ENCODE measurements at regions not wholly inside any gene's neighbourhood (a gene's known extent, or its start where the extent isn't known, plus 50 kb on each side); places are given as distances from the start of the nearest gene placed in this dataset.

- TF ChIP-seq ELK1 (IDR thresholded peaks at IDR 0.05; ENCODE audit: low read depth, low read length) (no peak), STAT1 (conservative IDR thresholded peaks at IDR 0.05) (no peak), GATAD2B (conservative IDR thresholded peaks at IDR 0.05; ENCODE audit: low read depth) (no peak), RFX5 (IDR thresholded peaks at IDR 0.05; ENCODE audit: low read depth, low read length) (no peak), SIX5 (IDR thresholded peaks at IDR 0.05; ENCODE audit: low read depth, low read length, severe bottlenecking) (no peak), SUZ12 (IDR thresholded peaks at IDR 0.05; ENCODE audit: unreplicated experiment) (no peak), TAF1 (IDR thresholded peaks at IDR 0.05; ENCODE audit: borderline replicate concordance, low read depth, low read length) (no peak), CTCF (IDR thresholded peaks at IDR 0.05 in 2 of 3, conservative IDR thresholded peaks at IDR 0.05 in 1 of 3; ENCODE audit: control insufficient read depth in 2 of 3, extremely low read depth in 1 of 3, insufficient read depth in 1 of 3, low read depth in 3 of 3, low read length in 3 of 3) (no peak), NKRF (conservative IDR thresholded peaks at IDR 0.05) (no peak)
- TF ChIP-seq, protein P1, sequence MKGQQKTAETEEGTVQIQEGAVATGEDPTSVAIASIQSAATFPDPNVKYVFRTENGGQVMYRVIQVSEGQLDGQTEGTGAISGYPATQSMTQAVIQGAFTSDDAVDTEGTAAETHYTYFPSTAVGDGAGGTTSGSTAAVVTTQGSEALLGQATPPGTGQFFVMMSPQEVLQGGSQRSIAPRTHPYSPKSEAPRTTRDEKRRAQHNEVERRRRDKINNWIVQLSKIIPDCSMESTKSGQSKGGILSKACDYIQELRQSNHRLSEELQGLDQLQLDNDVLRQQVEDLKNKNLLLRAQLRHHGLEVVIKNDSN (IDR thresholded peaks at IDR 0.05; ENCODE audit: borderline replicate concordance, extremely low read length, insufficient read depth, low read depth, low read length): no peak
Observed at GRCh38 chr4:111174331-111174730, 551.5 kb upstream of the PITX2 start.
